GM21529 (cell line): ENCODE measurements at regions not wholly inside any gene's neighbourhood (a gene's known extent, or its start where the extent isn't known, plus 50 kb on each side); places are given as distances from the start of the nearest gene placed in this dataset.
"Not testable (repeated sequence)": the region's sequence is repeated elsewhere in the genome, so short reads cannot be mapped to it uniquely, and the experiment has no call there.

Experiments used
- ATAC-seq: cut with Tn5 transposase; IDR thresholded peaks from one replicate; pipeline ENCODE4 v1.9.1; 2021; ENCODE audit not compliant: unreplicated experiment

GRCh38 chr10:26355241-26355640 lies 82.9 kb upstream of the APBB1IP start:
- ATAC-seq, result no peak

GRCh38 chr10:26357203-26357602 lies 80.9 kb upstream of the APBB1IP start:
- no peak for ATAC-seq

- no peak for ATAC-seq
Measured at GRCh38 chr10:26358071-26358470, 80.1 kb upstream of the APBB1IP start.

GRCh38 chr10:26359670-26360069 lies 78.5 kb upstream of the APBB1IP start:
- no peak for ATAC-seq

GRCh38 chr10:26361351-26361750 lies 76.8 kb upstream of the APBB1IP start:
- no peak for ATAC-seq

- no peak for ATAC-seq
Measured at GRCh38 chr10:26361971-26362370, 76.2 kb upstream of the APBB1IP start.

GRCh38 chr10:26365681-26366358 lies 72.3 kb upstream of the APBB1IP start:
- ATAC-seq, result no peak

- not testable (repeated sequence) for ATAC-seq
Measured at GRCh38 chr10:26367035-26367434, 71.1 kb upstream of the APBB1IP start.

GRCh38 chr10:26367771-26368170 lies 70.4 kb upstream of the APBB1IP start:
- no peak for ATAC-seq

GRCh38 chr10:26368463-26368862 lies 69.7 kb upstream of the APBB1IP start:
- peak; percentile 54 for ATAC-seq

GRCh38 chr10:26372513-26373354 lies 65.4 kb upstream of the APBB1IP start:
- ATAC-seq, result peak; percentile 70

GRCh38 chr10:26374426-26374825 lies 63.7 kb upstream of the APBB1IP start:
- ATAC-seq, result no peak

GRCh38 chr10:26377224-26377810 lies 60.8 kb upstream of the APBB1IP start:
- not testable (repeated sequence) for ATAC-seq

- no peak for ATAC-seq
Measured at GRCh38 chr10:26378861-26379294, 59.3 kb upstream of the APBB1IP start.

GRCh38 chr10:26380815-26381214 lies 57.3 kb upstream of the APBB1IP start:
- no peak for ATAC-seq

- ATAC-seq, result no peak
Measured at GRCh38 chr10:26381986-26382385, 56.2 kb upstream of the APBB1IP start.

GRCh38 chr10:26384600-26384999 lies 53.5 kb upstream of the APBB1IP start:
- no peak for ATAC-seq

GRCh38 chr10:26385443-26385842 lies 52.7 kb upstream of the APBB1IP start:
- ATAC-seq, result no peak

GRCh38 chr10:26386781-26387180 lies 51.4 kb upstream of the APBB1IP start:
- ATAC-seq, result peak; percentile 61
